ENCODE measurements at regions not wholly inside any gene's neighbourhood (a gene's known extent, or its start where the extent isn't known, plus 50 kb on each side); places are given as distances from the start of the nearest gene placed in this dataset.
"Not testable (repeated sequence)": the region's sequence is repeated elsewhere in the genome, so short reads cannot be mapped to it uniquely, and the experiment has no call there.

GRCh38 chr21:33121715-33122475 is 52.0 kb downstream of the OLIG1 start:
- no peak for DNase-seq

GRCh38 chr21:33122507-33122906 is 52.6 kb downstream of the OLIG1 start:
- DNase-seq, result no peak

- no peak for DNase-seq
Measured at GRCh38 chr21:33123374-33124123, 53.6 kb downstream of the OLIG1 start.

- DNase-seq, result no peak
Measured at GRCh38 chr21:33124889-33125288, 54.9 kb downstream of the OLIG1 start.

- no peak for DNase-seq
Measured at GRCh38 chr21:33125680-33126375, 55.9 kb downstream of the OLIG1 start.

- DNase-seq, result no peak
Measured at GRCh38 chr21:33126569-33126968, 56.6 kb downstream of the OLIG1 start.

- peak; percentile 24 for DNase-seq
Measured at GRCh38 chr21:33127154-33127867, 57.4 kb downstream of the OLIG1 start.

DNA sequence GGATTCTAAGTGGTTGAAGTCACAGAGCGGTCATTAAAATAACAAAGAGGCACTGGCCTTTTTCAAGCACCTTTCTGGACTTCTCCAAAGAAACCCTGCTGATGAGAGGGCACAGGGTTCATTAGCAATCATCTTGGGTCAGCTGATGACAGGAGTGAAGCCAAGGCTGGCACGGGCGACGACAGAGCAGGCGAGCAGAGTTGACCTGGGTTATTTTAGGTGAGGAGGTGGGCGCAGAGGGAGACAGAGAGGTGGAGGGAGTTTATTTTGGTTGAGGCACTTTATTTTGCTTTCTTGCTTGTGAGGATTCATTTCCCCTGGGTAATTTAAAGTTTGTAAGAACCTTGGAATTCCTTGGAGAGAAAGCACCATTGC is 57.9 kb downstream of the OLIG1 start:
- no peak for DNase-seq

DNA sequence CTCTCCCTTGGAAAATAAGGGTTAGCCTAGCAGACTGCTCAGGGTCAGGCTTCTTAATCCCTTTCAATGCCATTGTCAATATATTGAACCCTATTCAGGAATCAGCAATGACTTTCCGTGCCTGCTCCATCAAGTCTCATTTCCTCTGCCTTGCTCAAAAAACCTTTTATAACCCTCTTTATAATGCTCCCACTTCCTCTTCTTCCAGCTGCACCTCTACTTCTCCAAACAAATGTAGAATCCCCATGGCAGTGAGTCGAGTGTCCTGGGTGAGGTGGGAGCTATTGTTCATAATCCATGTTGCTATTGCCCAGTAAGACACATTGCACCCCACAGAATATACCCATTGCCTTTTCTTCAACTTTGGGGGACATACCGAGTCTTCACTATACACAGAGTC is 58.6 kb downstream of the OLIG1 start:
- DNase-seq, result no peak

DNA sequence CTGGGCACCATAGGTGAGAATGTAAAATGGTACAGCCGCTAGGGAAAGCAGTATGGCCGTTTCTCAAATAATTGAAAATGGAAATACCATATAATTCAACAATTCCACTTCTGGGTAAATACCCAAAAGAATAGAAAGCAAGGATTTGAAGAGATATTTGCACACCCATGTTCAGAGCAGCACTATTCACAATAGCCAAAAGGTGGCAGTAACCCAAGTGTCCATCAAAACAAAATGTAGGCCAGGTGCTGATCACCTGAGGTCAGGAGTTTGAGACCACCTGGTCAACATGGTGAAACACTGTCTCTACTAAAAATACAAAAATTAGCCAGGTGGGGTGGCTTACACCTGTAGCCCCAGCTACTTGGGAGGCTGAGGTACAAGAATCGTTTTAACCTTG is 62.1 kb downstream of the OLIG1 start:
- DNase-seq, result no peak

- DNase-seq, result no peak
Measured at GRCh38 chr21:33133892-33134291, 64.0 kb downstream of the OLIG1 start.

DNA sequence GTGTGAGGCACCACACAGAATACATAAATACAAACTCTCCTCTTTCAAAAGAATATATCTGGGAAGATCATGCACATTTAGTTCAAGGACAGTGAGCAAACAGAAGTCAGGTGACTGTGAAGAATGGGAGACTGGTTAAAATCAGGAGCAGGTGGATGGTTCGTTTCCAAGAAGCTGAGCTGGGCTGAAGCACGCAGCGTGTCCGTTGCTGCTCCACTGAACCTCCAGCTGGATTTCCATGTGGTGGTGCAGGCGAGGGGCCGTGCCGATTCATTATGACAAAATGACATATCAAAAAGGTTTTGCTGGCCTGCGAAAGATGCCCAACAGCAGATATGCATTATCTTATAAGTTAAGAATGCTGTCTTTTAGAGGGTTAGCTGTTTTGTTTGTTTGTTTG is 66.0 kb downstream of the OLIG1 start:
- DNase-seq, result no peak

DNA sequence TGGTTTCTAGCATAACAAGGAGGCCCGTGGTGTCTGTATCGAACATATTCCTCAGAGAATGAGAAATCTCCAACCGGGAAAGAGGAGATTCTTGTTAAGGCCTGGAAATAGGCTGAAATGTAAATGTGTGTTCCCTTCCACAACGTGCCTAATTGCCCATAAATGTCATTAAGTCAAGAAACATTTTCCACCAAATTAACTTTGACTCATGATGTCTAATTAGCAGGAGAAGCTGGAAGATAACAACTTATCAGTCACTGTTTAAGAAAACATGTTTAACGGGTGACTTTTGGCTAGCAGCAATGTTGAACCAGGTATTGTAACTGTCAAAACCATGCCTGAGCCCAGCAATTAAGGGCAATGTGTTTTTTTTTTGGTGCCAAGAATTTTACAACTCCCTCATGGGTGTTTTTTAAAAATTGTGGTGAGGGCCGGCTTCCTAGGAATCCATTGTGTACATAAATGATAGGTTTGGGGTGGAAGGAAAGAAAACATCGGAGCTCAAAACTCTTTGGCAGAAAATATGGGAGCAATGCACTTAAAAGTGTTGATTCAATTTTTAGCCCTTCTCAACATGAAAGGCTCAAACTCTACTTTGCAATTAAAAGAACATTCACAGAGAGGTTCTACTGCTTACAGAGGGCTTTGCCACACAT is 67.0 kb downstream of the OLIG1 start:
- DNase-seq, result no peak

GRCh38 chr21:33139084-33139483 is 69.1 kb downstream of the OLIG1 start:
- DNase-seq, result no peak

GRCh38 chr21:33140288-33140687 is 70.3 kb downstream of the OLIG1 start:
- DNase-seq, result no peak

- no peak for DNase-seq
Measured at GRCh38 chr21:33146467-33146866, 76.5 kb downstream of the OLIG1 start.

GRCh38 chr21:33149181-33149580 is 79.2 kb downstream of the OLIG1 start:
- DNase-seq, result no peak

DNA sequence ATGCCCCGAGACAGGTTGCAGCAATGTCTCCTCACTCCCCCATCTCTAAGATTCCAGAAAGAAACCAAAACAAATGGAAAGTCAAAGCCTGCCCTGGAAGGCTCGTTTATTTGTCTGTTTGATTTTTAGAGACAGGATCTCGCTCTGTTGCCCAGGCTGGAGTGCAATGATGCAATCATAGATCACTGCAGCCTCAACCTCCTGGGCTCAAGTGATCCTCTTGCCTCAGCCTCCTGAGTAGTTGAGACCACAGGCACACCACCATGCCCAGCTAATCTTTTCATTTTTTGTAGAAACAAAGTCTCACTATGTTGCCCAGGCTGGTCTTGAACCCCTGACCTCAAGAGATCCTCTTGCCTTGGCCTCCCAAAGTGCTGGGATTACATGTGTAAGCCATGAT is 78.8 kb upstream of the IFNAR2 start:
- DNase-seq, result not testable (repeated sequence)

GRCh38 chr21:33151941-33152731 is 77.6 kb upstream of the IFNAR2 start:
- no peak for DNase-seq

DNA sequence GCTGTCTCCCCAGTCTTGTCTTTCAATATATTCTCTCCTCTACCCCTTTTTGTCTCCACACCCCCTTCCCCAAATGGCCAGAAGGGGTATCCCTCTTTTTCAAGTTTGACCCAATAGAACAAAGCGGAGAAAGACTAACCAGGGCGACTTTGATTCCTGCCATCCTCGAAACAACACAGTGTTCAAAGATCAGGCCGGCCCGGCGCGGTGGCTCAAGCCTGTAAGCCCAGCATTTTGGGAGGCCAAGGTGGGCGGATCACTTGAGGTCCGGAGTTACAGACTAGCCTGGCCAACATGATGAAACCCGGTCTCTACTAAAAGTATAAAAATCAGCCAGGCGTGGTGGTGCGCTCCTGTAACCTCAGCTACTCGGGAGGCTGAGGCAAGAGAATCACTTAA is 77.0 kb upstream of the IFNAR2 start:
- DNase-seq, result no peak

DNA sequence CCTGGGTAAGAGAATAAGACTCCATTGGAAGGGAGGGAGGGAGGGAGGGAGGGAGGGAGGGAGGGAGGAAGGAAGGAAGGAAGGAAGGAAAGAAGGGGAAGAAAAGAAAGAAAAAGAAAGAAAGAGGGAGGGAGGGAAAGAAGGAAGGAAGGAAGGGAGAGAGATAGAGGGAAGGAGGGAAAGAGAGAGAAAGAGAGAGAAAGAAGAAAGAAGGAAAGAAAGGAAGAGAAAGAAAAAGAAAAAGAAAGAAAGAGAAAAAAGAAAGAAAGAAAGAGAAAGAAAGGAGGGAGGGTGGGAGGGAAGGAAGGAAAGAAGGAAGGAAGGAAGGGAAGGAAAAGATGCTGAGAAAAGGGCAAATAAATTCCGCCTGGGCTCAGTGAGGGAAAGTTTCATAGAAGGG is 74.7 kb upstream of the IFNAR2 start:
- DNase-seq, result no peak

- peak; percentile 91 for DNase-seq
Measured at GRCh38 chr21:33155422-33155821, 74.3 kb upstream of the IFNAR2 start.
